ENCODE measurements at regions not wholly inside any gene's neighbourhood (a gene's known extent, or its start where the extent isn't known, plus 50 kb on each side); places are given as distances from the start of the nearest gene placed in this dataset.

DNA sequence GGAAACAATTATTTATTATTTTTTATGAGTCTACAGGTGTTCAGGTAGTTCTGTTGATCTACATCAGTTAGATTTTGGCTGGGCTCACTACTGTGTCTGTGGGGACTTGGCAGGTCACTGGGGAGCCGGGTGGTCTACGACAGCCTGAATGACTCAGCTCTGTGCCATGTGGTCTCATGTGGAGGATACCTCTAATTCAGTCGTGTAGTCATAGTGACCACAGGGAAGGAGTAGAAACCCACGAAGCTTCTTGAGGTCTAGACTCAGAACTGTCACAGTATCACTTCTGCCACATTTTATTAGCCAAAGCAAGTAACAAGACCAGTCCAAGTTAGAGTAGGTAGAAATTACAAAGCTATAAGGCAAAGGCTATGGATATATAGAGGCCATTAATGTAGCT is 64.7 kb upstream of the GRAMD2B start:
- no peak for DNase-seq (ENCODE audit: low read depth)

DNA sequence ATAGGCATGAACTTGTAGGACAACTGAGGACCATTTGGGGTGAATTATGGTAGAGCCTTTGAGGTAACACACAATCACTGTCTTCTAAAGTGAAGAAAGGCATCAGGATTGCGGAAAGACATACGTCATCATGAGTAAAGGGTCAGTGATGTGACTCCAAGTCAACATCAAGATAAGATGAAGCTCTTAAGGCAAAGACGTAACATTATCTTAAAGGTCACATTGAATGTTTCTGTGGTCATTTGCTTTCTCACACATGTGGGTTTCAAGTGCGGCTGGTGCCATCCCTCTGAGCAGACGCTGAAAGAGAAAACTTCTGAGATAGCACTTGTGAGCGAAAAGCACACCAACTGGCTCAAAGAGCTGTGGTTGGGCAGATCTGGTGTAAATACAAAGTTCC is 63.3 kb upstream of the GRAMD2B start:
- TF ChIP-seq, protein P1, sequence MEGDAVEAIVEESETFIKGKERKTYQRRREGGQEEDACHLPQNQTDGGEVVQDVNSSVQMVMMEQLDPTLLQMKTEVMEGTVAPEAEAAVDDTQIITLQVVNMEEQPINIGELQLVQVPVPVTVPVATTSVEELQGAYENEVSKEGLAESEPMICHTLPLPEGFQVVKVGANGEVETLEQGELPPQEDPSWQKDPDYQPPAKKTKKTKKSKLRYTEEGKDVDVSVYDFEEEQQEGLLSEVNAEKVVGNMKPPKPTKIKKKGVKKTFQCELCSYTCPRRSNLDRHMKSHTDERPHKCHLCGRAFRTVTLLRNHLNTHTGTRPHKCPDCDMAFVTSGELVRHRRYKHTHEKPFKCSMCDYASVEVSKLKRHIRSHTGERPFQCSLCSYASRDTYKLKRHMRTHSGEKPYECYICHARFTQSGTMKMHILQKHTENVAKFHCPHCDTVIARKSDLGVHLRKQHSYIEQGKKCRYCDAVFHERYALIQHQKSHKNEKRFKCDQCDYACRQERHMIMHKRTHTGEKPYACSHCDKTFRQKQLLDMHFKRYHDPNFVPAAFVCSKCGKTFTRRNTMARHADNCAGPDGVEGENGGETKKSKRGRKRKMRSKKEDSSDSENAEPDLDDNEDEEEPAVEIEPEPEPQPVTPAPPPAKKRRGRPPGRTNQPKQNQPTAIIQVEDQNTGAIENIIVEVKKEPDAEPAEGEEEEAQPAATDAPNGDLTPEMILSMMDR (conservative IDR thresholded peaks at IDR 0.05; ENCODE audit: low read depth, low read length) = no peak
- no peak overlapping the region for H3K4me3 ChIP-seq (ENCODE audit: low read depth, low read length)
- no peak for DNase-seq (ENCODE audit: low read depth)

More for the DNA sequence above, 64.7 kb upstream of the GRAMD2B start:
- no peak overlapping the region for H3K4me3 ChIP-seq (ENCODE audit: low read depth, low read length)
- TF ChIP-seq, protein P1 (conservative IDR thresholded peaks at IDR 0.05; ENCODE audit: low read depth, low read length) = no peak

DNA sequence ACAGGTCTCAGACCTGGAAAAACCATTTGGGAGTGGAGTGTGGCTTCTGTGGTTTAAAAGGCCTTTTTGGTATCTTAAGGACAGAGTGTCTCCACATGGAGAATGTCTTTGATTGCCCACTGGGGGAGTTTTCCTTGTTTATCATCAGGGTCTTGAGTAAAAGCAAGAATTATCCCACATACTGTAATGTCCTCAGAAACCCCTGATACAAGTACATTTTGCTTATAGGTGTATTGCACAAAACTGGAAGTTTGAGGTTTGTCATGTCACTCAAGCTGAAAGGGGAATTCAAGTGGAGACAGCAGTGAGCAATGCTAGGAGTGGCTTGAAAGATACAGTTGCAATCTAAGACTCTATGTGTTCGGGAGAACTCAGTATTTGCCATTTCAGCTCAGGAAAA is 62.7 kb upstream of the GRAMD2B start:
- no peak overlapping the region for H3K4me3 ChIP-seq (ENCODE audit: low read depth, low read length)
- DNase-seq (ENCODE audit: low read depth) = peak; percentile 61
- TF ChIP-seq, protein P1 (conservative IDR thresholded peaks at IDR 0.05; ENCODE audit: low read depth, low read length) = no peak

DNA sequence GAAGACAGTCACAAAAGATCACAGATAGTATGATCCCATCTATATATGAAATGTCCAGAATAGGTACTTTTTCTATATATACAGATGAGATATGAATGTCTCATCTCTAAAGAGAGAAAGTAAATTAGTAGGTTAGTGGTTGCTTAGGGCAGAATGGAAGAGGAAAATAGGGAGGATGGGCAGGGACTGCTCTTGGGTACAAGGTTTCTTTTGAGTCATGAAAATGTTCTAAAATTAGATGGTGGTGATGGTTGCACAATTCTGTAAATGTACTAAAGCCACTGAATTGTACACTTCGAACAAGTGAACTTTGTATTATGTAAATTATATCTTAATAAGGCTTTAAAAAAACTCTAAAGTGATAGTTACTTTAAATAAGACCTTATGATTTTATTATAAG is 59.6 kb upstream of the GRAMD2B start:
- peak; percentile 72 for DNase-seq (ENCODE audit: low read depth)
- TF ChIP-seq, protein P1 (conservative IDR thresholded peaks at IDR 0.05; ENCODE audit: low read depth, low read length) = no peak
- H3K4me3 ChIP-seq (ENCODE audit: low read depth, low read length) = no peak overlapping the region

DNA sequence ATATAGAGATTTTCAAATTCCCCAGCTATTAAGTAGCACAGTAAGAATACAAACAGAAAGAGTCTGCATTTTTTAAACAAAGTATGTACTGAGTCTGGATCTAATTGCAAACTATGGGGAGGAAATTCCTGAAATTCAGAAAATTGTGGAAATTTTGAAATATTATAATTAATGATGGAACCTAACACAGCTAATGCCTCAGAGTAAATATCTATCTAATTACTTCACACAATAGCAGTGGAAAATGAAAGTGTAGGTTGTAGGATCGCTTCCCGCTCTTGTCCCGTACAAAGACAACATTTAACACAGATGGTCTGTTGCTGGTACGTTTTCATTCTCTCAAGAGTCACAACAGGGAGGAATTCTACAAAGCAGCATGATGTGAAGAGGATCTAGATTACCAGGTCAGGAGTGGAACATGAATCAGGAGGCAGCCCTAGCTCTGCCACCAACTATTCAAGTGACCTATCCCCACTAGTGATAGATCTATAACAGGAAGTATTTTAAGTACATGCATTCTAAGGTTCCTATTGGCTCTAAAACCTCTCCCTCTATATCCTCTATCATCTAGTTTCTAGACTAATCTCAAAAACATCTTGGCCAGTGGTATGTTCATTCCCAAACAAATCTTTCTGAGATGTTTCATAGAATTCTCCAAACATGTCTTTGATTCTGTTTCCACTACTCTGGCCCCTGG is 58.9 kb upstream of the GRAMD2B start:
- TF ChIP-seq, protein P1 (conservative IDR thresholded peaks at IDR 0.05; ENCODE audit: low read depth, low read length) = no peak
- H3K4me3 ChIP-seq (ENCODE audit: low read depth, low read length) = no peak overlapping the region
- DNase-seq (ENCODE audit: low read depth) = no peak

DNA sequence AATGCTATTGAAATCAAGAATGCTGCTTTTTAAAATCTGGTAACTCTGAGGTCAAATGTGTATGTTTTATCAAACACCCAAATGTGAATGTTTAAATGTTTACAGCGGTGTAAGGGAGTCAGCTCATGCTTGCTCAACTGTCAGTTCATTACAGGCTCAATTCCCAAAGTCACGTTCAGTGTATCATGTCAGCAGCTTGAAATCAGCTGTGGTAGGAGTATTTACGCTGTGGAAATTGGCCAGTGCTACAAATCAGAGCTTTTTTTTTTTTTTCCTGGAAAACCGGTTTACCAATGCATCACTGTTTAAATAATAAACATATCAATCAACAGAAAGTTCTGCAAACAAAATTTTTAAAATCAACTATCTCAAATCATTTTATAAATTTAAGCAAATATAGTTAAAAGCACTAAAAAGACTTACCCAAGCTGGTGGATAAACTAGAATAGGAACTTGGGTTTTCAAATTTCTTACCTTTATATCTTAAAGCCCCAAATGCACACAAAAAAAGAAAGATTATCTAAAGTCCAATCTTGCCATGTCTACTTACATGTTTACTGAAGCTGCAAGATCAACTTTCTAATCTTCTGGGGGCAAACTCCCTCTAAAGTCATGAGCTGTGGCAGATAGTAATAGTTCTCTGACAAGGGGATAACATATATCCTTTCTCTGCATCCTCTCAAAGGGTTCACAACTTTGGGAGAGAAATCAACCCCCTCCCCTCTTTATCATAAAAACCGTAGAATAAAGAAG is 57.6 kb upstream of the GRAMD2B start:
- no peak overlapping the region for H3K4me3 ChIP-seq (ENCODE audit: low read depth, low read length)
- no peak for DNase-seq (ENCODE audit: low read depth)

More for the DNA sequence above, 57.6 kb upstream of the GRAMD2B start:
- TF ChIP-seq, protein P1 (conservative IDR thresholded peaks at IDR 0.05; ENCODE audit: low read depth, low read length) = no peak
